H9 (cell line): ENCODE measurements at regions not wholly inside any gene's neighbourhood (a gene's known extent, or its start where the extent isn't known, plus 50 kb on each side); places are given as distances from the start of the nearest gene placed in this dataset.

ENCODE experiments used
- DNase-seq: peaks from one replicate; pipeline ENCODE4 v3.0.0-alpha.2; 2017
- H2AFZ ChIP-seq: one replicate; pipeline ENCODE4 v1.6.1; 2013; ENCODE audit warnings: mild to moderate bottlenecking, low read length, control low read depth, moderate library complexity
- H2AK5ac ChIP-seq: 2 replicates; pipeline ENCODE4 v1.6.1; 2013; ENCODE audit warnings: low read length, control low read depth, mixed read lengths; ENCODE audit not compliant: insufficient read length
- H2BK120ac ChIP-seq: one replicate; pipeline ENCODE4 v1.6.1; 2013; ENCODE audit warnings: low read depth, mild to moderate bottlenecking, low read length, control low read depth, inconsistent platforms; ENCODE audit not compliant: poor library complexity, severe bottlenecking
- H2BK12ac ChIP-seq: 2 replicates; pipeline ENCODE4 v1.6.1; 2013; ENCODE audit warnings: low read length, control low read depth, mixed read lengths, low read depth; ENCODE audit not compliant: insufficient read length
- H2BK15ac ChIP-seq: 2 replicates; pipeline ENCODE4 v1.6.1; 2013; ENCODE audit warnings: low read depth, low read length, control low read depth
- H2BK20ac ChIP-seq: one replicate; pipeline ENCODE4 v1.6.1; 2013; ENCODE audit warnings: low read depth, mild to moderate bottlenecking, low read length, control low read depth, inconsistent platforms; ENCODE audit not compliant: poor library complexity, severe bottlenecking
- H2BK5ac ChIP-seq: 2 replicates; pipeline ENCODE4 v1.6.1; 2013; ENCODE audit warnings: low read length, control low read depth, mixed read lengths; ENCODE audit not compliant: insufficient read length
- H3K14ac ChIP-seq: 2 replicates; pipeline ENCODE4 v1.6.1; 2013; ENCODE audit warnings: low read length, control low read depth; ENCODE audit not compliant: insufficient read depth
- H3K18ac ChIP-seq: 2 replicates; pipeline ENCODE4 v1.6.1; 2013; ENCODE audit warnings: low read depth, mild to moderate bottlenecking, mixed read lengths, low read length, control low read depth; ENCODE audit not compliant: insufficient read length
- H3K23ac ChIP-seq: 2 replicates; pipeline ENCODE4 v1.6.1; 2013; ENCODE audit warnings: low read length, control low read depth, mixed read lengths, low read depth; ENCODE audit not compliant: insufficient read length
- H3K23me2 ChIP-seq: 2 replicates; pipeline ENCODE4 v1.6.1; 2013; ENCODE audit warnings: low read depth, mild to moderate bottlenecking, mixed read lengths, low read length, control low read depth; ENCODE audit not compliant: insufficient read length, poor library complexity, severe bottlenecking
- H3K27ac ChIP-seq: 2 replicates; pipeline ENCODE4 v1.5.1; 2013; ENCODE audit warnings: low read length, control low read depth, mixed read lengths, low read depth; ENCODE audit not compliant: insufficient read length
- H3K27me3 ChIP-seq: 2 replicates; pipeline ENCODE4 v1.6.1; 2013; ENCODE audit warnings: low read length, control low read depth, inconsistent platforms; ENCODE audit not compliant: insufficient read depth
- H3K4ac ChIP-seq: 2 replicates; pipeline ENCODE4 v1.6.1; 2013; ENCODE audit warnings: low read depth, mild to moderate bottlenecking, control low read depth, inconsistent platforms, low read length, moderate library complexity
- H3K4me1 ChIP-seq: 2 replicates; pipeline ENCODE4 v1.6.1; 2013; ENCODE audit warnings: low read length, control low read depth, inconsistent platforms; ENCODE audit not compliant: insufficient read depth
- H3K4me2 ChIP-seq: 2 replicates; pipeline ENCODE4 v1.6.1; 2013; ENCODE audit warnings: low read length, control low read depth, mixed read lengths; ENCODE audit not compliant: insufficient read length, insufficient read depth
- H3K56ac ChIP-seq: 2 replicates; pipeline ENCODE4 v1.6.1; 2013; ENCODE audit warnings: low read depth, mild to moderate bottlenecking, mixed read lengths, low read length, control low read depth; ENCODE audit not compliant: insufficient read length
- H3K79me1 ChIP-seq: 2 replicates; pipeline ENCODE4 v1.6.1; 2013; ENCODE audit warnings: low read depth, mild to moderate bottlenecking, moderate library complexity, low read length, control low read depth, inconsistent platforms; ENCODE audit not compliant: insufficient read depth, poor library complexity, severe bottlenecking
- H3K79me2 ChIP-seq: 2 replicates; pipeline ENCODE4 v1.6.1; 2013; ENCODE audit warnings: low read length, control low read depth, inconsistent platforms; ENCODE audit not compliant: insufficient read depth
- H3K9ac ChIP-seq: 2 replicates; pipeline ENCODE4 v1.6.1; 2013; ENCODE audit warnings: low read length, control low read depth, mixed read lengths; ENCODE audit not compliant: insufficient read length; ENCODE audit errors: extremely low read depth
- H3K9me3 ChIP-seq: one replicate; pipeline ENCODE4 v1.6.1; 2013; ENCODE audit warnings: low read depth, low read length, inconsistent platforms; ENCODE audit not compliant: control insufficient read depth
- H3T11ph ChIP-seq: one replicate; pipeline ENCODE4 v1.6.1; 2013; ENCODE audit warnings: mild to moderate bottlenecking, low read length, control low read depth, inconsistent platforms
- H4K20me1 ChIP-seq: one replicate; pipeline ENCODE4 v1.6.1; 2013; ENCODE audit not compliant: control insufficient read depth, insufficient read length, insufficient read depth
- H4K5ac ChIP-seq: 2 replicates; pipeline ENCODE4 v1.6.1; 2013; ENCODE audit warnings: low read depth, mild to moderate bottlenecking, mixed read lengths, low read length, control low read depth; ENCODE audit not compliant: insufficient read length
- H4K8ac ChIP-seq: replicated peaks from 2 replicates; pipeline ENCODE4 v1.6.1; 2013; ENCODE audit warnings: low read length, control low read depth, mixed read lengths, low read depth; ENCODE audit not compliant: insufficient read length
- H4K91ac ChIP-seq: 2 replicates; pipeline ENCODE4 v1.6.1; 2013; ENCODE audit warnings: low read depth, mild to moderate bottlenecking, moderate library complexity, mixed read lengths, low read length, control low read depth; ENCODE audit not compliant: insufficient read length
- H3K27ac Mint-ChIP-seq, 3 experiments: 2 replicates in 2 of 3; 3 replicates in 1 of 3; pipeline ENCODE4 v1.8.0; 2020 to 2021; ENCODE audit warnings: mixed read lengths in 3 of 3, mild to moderate bottlenecking in 1 of 3, moderate library complexity in 1 of 3
- H3K27me3 Mint-ChIP-seq: 2 replicates; pipeline ENCODE4 v1.8.0; 2021; ENCODE audit warnings: low read depth, mild to moderate bottlenecking, moderate library complexity, mixed read lengths
- H3K36me3 Mint-ChIP-seq, 3 experiments: 2 replicates in 2 of 3; 3 replicates in 1 of 3; pipeline ENCODE4 v1.8.0; 2020 to 2021; ENCODE audit warnings: low read depth in 3 of 3, mixed read lengths in 3 of 3; ENCODE audit not compliant: insufficient read depth in 1 of 3
- H3K4me1 Mint-ChIP-seq, 2 experiments: 2 replicates each; pipeline ENCODE4 v1.8.0; 2020; ENCODE audit warnings: mixed read lengths in 2 of 2
- H3K4me3 Mint-ChIP-seq, 2 experiments: 2 replicates in 1 of 2; 3 replicates in 1 of 2; pipeline ENCODE4 v1.8.0; 2020 to 2021; ENCODE audit warnings: mild to moderate bottlenecking in 2 of 2, mixed read lengths in 2 of 2, moderate library complexity in 1 of 2
- H3K9me3 Mint-ChIP-seq, 2 experiments: 2 replicates in 1 of 2; 3 replicates in 1 of 2; pipeline ENCODE4 v1.8.0; 2020; ENCODE audit warnings: mild to moderate bottlenecking in 2 of 2, mixed read lengths in 2 of 2, moderate library complexity in 1 of 2
- CTCF ChIP-seq: fragments of 200-600 bp; sonication (generic); conservative IDR thresholded peaks from 3 replicates; pipeline ENCODE4 v1.8.0; 2021; ENCODE audit warnings: antibody characterized with exemption, mild to moderate bottlenecking
- WGBS: extraction: QIAGEN DNeasy Blood & Tissue Kit; methylation state at CpG from one replicate; pipeline ENCODE4 v1.1.7; 2013; ENCODE audit warnings: missing lambda C conversion rate, low lambda C conversion rate, mixed read lengths; ENCODE audit not compliant: insufficient read length; ENCODE audit errors: extremely low coverage; 5-methylcytosine and 5-hydroxymethylcytosine counted together

- H2BK120ac ChIP-seq = no peak overlapping the region
- no peak overlapping the region for H2AK5ac ChIP-seq
- no peak overlapping the region for H3K18ac ChIP-seq
- no peak overlapping the region for H3T11ph ChIP-seq
- H3K9me3 Mint-ChIP-seq = no peaks in the 10 kb centered on the region
- H4K8ac ChIP-seq = no peak overlapping the region
- H3K23ac ChIP-seq = no peak overlapping the region
- H3K23me2 ChIP-seq = no peaks in the 10 kb centered on the region
- no peak overlapping the region for H2AFZ ChIP-seq
- no CpG with 5 or more reads among the region's 7 CpGs for WGBS
- H3K56ac ChIP-seq = no peak overlapping the region
- no peak overlapping the region for H3K4ac ChIP-seq
- H3K9ac ChIP-seq = no peak overlapping the region
- no peak overlapping the region for H3K4me2 ChIP-seq
- no peak overlapping the region for H3K27ac Mint-ChIP-seq
- no peak overlapping the region for H2BK12ac ChIP-seq
- H3K27ac ChIP-seq = no peak overlapping the region
- H3K14ac ChIP-seq = no peak overlapping the region
- DNase-seq = no peak
- H3K27me3 ChIP-seq = no peaks in the 10 kb centered on the region
- H3K9me3 ChIP-seq = no peaks in the 10 kb centered on the region
- no peaks in the 10 kb centered on the region for H3K27me3 Mint-ChIP-seq
- H3K4me1 ChIP-seq = peaks cover 7% of the 10 kb centered on the region; the same call in 1 of the 2 replicates
- no peak overlapping the region for H2BK15ac ChIP-seq
- no peaks in the 10 kb centered on the region for H4K20me1 ChIP-seq
- no peak overlapping the region for H3K4me3 Mint-ChIP-seq
- no peaks in the 10 kb centered on the region for H3K36me3 Mint-ChIP-seq
- H3K4me1 Mint-ChIP-seq = peaks cover 30 to 33% of the 10 kb centered on the region in 2 experiments
- TF ChIP-seq CTCF = no peak
- H2BK20ac ChIP-seq = no peak overlapping the region
- no peak overlapping the region for H2BK5ac ChIP-seq
- H3K79me1 ChIP-seq = no peaks in the 10 kb centered on the region
- no peaks in the 10 kb centered on the region for H3K79me2 ChIP-seq
- no peak overlapping the region for H4K5ac ChIP-seq
- H4K91ac ChIP-seq = no peak overlapping the region
Measured at GRCh38 chr15:63446255-63446654, 58.1 kb upstream of the USP3 start.
